ENCODE measurements at regions not wholly inside any gene's neighbourhood (a gene's known extent, or its start where the extent isn't known, plus 50 kb on each side); places are given as distances from the start of the nearest gene placed in this dataset.
A peak's percentile ranks its signal among the peaks of the same experiment; 100 is the strongest.

DNA sequence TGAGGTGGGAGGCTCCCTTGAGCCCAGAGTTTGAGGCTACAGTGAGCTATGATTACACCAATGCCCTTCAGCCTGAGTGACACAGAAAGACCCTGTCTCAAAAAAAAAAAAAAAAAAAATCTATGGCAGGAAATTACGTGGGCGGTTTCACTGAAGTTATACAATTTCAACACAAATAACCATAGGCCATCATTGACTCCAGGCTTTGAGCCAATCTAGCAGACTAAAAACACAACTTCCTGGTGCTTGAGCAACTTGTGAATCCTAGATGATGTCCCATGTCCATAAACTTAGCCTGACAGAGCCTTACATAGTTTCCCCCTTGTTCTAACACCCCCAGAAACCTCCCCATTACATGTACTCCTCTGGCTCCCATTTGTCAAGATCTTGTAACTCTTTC, 131.8 kb downstream of the QRSL1 start:
- TF ChIP-seq, protein P1, sequence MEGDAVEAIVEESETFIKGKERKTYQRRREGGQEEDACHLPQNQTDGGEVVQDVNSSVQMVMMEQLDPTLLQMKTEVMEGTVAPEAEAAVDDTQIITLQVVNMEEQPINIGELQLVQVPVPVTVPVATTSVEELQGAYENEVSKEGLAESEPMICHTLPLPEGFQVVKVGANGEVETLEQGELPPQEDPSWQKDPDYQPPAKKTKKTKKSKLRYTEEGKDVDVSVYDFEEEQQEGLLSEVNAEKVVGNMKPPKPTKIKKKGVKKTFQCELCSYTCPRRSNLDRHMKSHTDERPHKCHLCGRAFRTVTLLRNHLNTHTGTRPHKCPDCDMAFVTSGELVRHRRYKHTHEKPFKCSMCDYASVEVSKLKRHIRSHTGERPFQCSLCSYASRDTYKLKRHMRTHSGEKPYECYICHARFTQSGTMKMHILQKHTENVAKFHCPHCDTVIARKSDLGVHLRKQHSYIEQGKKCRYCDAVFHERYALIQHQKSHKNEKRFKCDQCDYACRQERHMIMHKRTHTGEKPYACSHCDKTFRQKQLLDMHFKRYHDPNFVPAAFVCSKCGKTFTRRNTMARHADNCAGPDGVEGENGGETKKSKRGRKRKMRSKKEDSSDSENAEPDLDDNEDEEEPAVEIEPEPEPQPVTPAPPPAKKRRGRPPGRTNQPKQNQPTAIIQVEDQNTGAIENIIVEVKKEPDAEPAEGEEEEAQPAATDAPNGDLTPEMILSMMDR (IDR thresholded peaks at IDR 0.05; ENCODE audit: unreplicated experiment), result no peak
- Mint-ChIP-seq H3K36me3 (ENCODE audit: insufficient read depth, unreplicated experiment) (no peaks in the 10 kb centered on the region), H3K27ac (ENCODE audit: low read depth, unreplicated experiment) (no peak overlapping the region), H3K9me3 (ENCODE audit: unreplicated experiment) (no peaks in the 10 kb centered on the region), H3K4me1 (ENCODE audit: insufficient read depth, unreplicated experiment) (no peaks in the 10 kb centered on the region), H3K27me3 (ENCODE audit: insufficient read depth, unreplicated experiment) (no peaks in the 10 kb centered on the region), H3K4me3 (ENCODE audit: unreplicated experiment) (no peak overlapping the region)
- CTCF ChIA-PET, result no interaction called here
- DNase-seq (ENCODE audit: unreplicated experiment), result peak; percentile 33
- BruUV-seq (replicated peaks), result no TSS peak
- intact Hi-C loops (cut with micrococcal nuclease), result no loop called here
- POLR2A ChIA-PET, result no interaction called here

- no peaks in the 10 kb centered on the region for H3K36me3 Mint-ChIP-seq (ENCODE audit: insufficient read depth, unreplicated experiment)
- no peak overlapping the region for H3K27ac Mint-ChIP-seq (ENCODE audit: low read depth, unreplicated experiment)
- BruUV-seq (replicated peaks), result no TSS peak
- POLR2A ChIA-PET, result no interaction called here
- no peaks in the 10 kb centered on the region for H3K4me1 Mint-ChIP-seq (ENCODE audit: insufficient read depth, unreplicated experiment)
- TF ChIP-seq, protein P1 (IDR thresholded peaks at IDR 0.05; ENCODE audit: unreplicated experiment), result no peak
- H3K27me3 Mint-ChIP-seq (ENCODE audit: insufficient read depth, unreplicated experiment), result no peaks in the 10 kb centered on the region
- intact Hi-C loops (cut with micrococcal nuclease), result no loop called here
- no peak overlapping the region for H3K4me3 Mint-ChIP-seq (ENCODE audit: unreplicated experiment)
- H3K9me3 Mint-ChIP-seq (ENCODE audit: unreplicated experiment), result no peaks in the 10 kb centered on the region
- CTCF ChIA-PET, result interaction anchor here (0.7 kb wide), 1 partner anchor 70 kb away, joined by 4 read pairs; no protein-coding TSS in a partner anchor
- DNase-seq (ENCODE audit: unreplicated experiment), result no peak
Observed at GRCh38 chr6:106759112-106759511, 129.7 kb downstream of the QRSL1 start.

DNA sequence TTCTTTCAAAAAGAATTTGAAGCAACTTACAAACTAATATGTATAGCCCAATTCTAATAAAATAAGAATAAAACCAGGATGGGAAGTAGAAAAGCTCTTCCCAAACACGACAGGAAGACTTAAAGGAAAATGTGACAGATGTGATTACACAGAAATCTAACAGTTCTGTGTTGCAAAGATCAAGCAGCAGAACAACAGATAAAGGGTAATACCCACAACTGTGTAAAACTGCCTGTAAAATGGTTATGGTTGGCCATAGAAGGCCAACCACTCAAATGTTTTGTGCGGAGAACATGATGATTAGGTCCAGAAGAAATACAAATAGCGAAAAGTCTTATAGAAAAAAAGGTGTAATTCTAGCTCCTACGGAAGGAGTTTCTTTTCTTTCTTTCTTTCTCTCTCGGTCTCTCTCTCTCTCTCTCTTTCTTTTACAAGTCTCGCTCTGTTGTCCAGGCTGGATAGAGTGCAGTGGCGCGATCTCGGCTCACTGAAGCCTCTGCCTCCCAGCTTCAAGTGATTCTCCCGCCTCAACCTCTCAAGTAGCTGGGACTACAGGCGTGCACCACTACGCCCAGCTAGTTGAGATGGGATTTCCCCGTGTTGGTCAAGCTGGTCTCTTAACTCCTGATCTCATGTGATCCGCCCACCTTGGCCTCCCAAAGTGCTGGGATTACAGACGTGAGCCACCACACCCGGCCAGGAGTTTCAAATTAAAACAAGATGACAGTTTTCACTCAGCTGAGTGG, 128.5 kb downstream of the QRSL1 start:
- POLR2A ChIA-PET, result interaction anchor here (0.6 kb wide), 2 partner anchors 112 to 1326 kb away, joined by 4 read pairs; no protein-coding TSS in a partner anchor
- H3K9me3 Mint-ChIP-seq (ENCODE audit: unreplicated experiment), result no peaks in the 10 kb centered on the region
- no peak overlapping the region for H3K4me3 Mint-ChIP-seq (ENCODE audit: unreplicated experiment)

GRCh38 chr6:106757267-106757666, 127.9 kb downstream of the QRSL1 start:
- BruUV-seq (replicated peaks), result no TSS peak
- H3K9me3 Mint-ChIP-seq (ENCODE audit: unreplicated experiment), result no peaks in the 10 kb centered on the region
- H3K36me3 Mint-ChIP-seq (ENCODE audit: insufficient read depth, unreplicated experiment), result no peaks in the 10 kb centered on the region
- H3K4me1 Mint-ChIP-seq (ENCODE audit: insufficient read depth, unreplicated experiment), result peaks cover 7% of the 10 kb centered on the region
- POLR2A ChIA-PET, result interaction anchor here (0.6 kb wide), 2 partner anchors 112 to 1325 kb away, joined by 4 read pairs; no protein-coding TSS in a partner anchor
- no peak overlapping the region for H3K4me3 Mint-ChIP-seq (ENCODE audit: unreplicated experiment)
- no peaks in the 10 kb centered on the region for H3K27me3 Mint-ChIP-seq (ENCODE audit: insufficient read depth, unreplicated experiment)
- intact Hi-C loops (cut with micrococcal nuclease), result loop anchor here (2.0 kb wide), 1 partner anchor 68 kb away; no protein-coding TSS in a partner anchor
- peak; percentile 22 for DNase-seq (ENCODE audit: unreplicated experiment)
- TF ChIP-seq, protein P1 (IDR thresholded peaks at IDR 0.05; ENCODE audit: unreplicated experiment), result no peak
- CTCF ChIA-PET, result interaction anchor here (0.6 to 1.0 kb wide), 2 partner anchors 14 to 111 kb away, joined by 3 to 6 read pairs; no protein-coding TSS in a partner anchor
- H3K27ac Mint-ChIP-seq (ENCODE audit: low read depth, unreplicated experiment), result no peak overlapping the region

More for the DNA sequence above, 128.5 kb downstream of the QRSL1 start:
- no peaks in the 10 kb centered on the region for H3K36me3 Mint-ChIP-seq (ENCODE audit: insufficient read depth, unreplicated experiment)
- BruUV-seq (replicated peaks), result no TSS peak
- H3K27ac Mint-ChIP-seq (ENCODE audit: low read depth, unreplicated experiment), result no peak overlapping the region
- no peaks in the 10 kb centered on the region for H3K27me3 Mint-ChIP-seq (ENCODE audit: insufficient read depth, unreplicated experiment)
- DNase-seq (ENCODE audit: unreplicated experiment), result no peak
- TF ChIP-seq, protein P1 (IDR thresholded peaks at IDR 0.05; ENCODE audit: unreplicated experiment), result no peak
- H3K4me1 Mint-ChIP-seq (ENCODE audit: insufficient read depth, unreplicated experiment), result peaks cover under 1% of the 10 kb centered on the region
- intact Hi-C loops (cut with micrococcal nuclease), result loop anchor here (2.0 kb wide), 1 partner anchor 67 kb away; no protein-coding TSS in a partner anchor
- CTCF ChIA-PET, result interaction anchor here (0.6 to 1.0 kb wide), 3 partner anchors 13 to 1394 kb away, joined by 3 to 6 read pairs (median 3); no protein-coding TSS in a partner anchor

All from MCF 10A (cell line).